Osteoblast (primary cell): ENCODE measurements at regions not wholly inside any gene's neighbourhood (a gene's known extent, or its start where the extent isn't known, plus 50 kb on each side); places are given as distances from the start of the nearest gene placed in this dataset.
A peak's percentile ranks its signal among the peaks of the same experiment; 100 is the strongest.

Source experiments
- DNase-seq: peaks from one replicate; pipeline ENCODE4 v3.0.0; 2011; ENCODE audit warnings: low spot score, mixed read lengths; ENCODE audit not compliant: insufficient read length; ENCODE audit errors: missing footprints
- H2AFZ ChIP-seq: 2 replicates; pipeline ENCODE4 v1.6.0; 2011; ENCODE audit warnings: mild to moderate bottlenecking, low read length
- H3K27ac ChIP-seq: 2 replicates; pipeline ENCODE4 v1.5.1; 2011; ENCODE audit warnings: mild to moderate bottlenecking, low read depth, low read length, moderate library complexity
- H3K27me3 ChIP-seq: 2 replicates; pipeline ENCODE4 v1.6.0; 2012; ENCODE audit warnings: mild to moderate bottlenecking, control low read depth, inconsistent platforms, low read length, moderate library complexity; ENCODE audit not compliant: insufficient read depth
- H3K36me3 ChIP-seq: 2 replicates; pipeline ENCODE4 v1.5.1; 2011; ENCODE audit warnings: mild to moderate bottlenecking, low read length, control low read depth, moderate library complexity; ENCODE audit not compliant: insufficient read depth
- H3K4me1 ChIP-seq: 2 replicates; pipeline ENCODE4 v1.5.1; 2011; ENCODE audit warnings: mild to moderate bottlenecking, low read length, control low read depth, moderate library complexity; ENCODE audit not compliant: insufficient read depth
- H3K4me2 ChIP-seq: 2 replicates; pipeline ENCODE4 v1.6.0; 2011; ENCODE audit warnings: mild to moderate bottlenecking, low read length; ENCODE audit not compliant: insufficient read depth
- H3K4me3 ChIP-seq: fragments of 200-600 bp; sonication (generic); 3 replicates; pipeline ENCODE4 v1.5.1; 2012; ENCODE audit warnings: mild to moderate bottlenecking, low read length, inconsistent platforms; ENCODE audit not compliant: insufficient read depth
- H3K79me2 ChIP-seq: 2 replicates; pipeline ENCODE4 v1.6.0; 2012; ENCODE audit warnings: mild to moderate bottlenecking, low read length, control low read depth, inconsistent platforms; ENCODE audit not compliant: insufficient read depth
- H3K9me3 ChIP-seq: 2 replicates; pipeline ENCODE4 v1.5.1; 2011; ENCODE audit warnings: low read depth, low read length, control low read depth
- H4K20me1 ChIP-seq: 2 replicates; pipeline ENCODE4 v1.6.0; 2012; ENCODE audit warnings: mild to moderate bottlenecking, low read length, control low read depth; ENCODE audit not compliant: insufficient read depth
- CTCF ChIP-seq: IDR thresholded peaks from 2 replicates; pipeline ENCODE4 v1.5.1; 2011; ENCODE audit warnings: mild to moderate bottlenecking, low read depth, low read length, moderate library complexity; ENCODE audit errors: extremely low read depth

- H3K27me3 ChIP-seq: no peaks in the 10 kb centered on the region
- DNase-seq: no peak
- H3K9me3 ChIP-seq: no peaks in the 10 kb centered on the region
- H3K4me2 ChIP-seq: peak overlapping the region; percentile 30
- no peaks in the 10 kb centered on the region for H3K36me3 ChIP-seq
- TF ChIP-seq CTCF: no peak
- no peaks in the 10 kb centered on the region for H4K20me1 ChIP-seq
- H3K4me3 ChIP-seq: no peak overlapping the region
- H3K27ac ChIP-seq: no peak overlapping the region
- peaks cover 19% of the 10 kb centered on the region for H3K4me1 ChIP-seq
- H2AFZ ChIP-seq: peak overlapping the region; percentile 51
- no peaks in the 10 kb centered on the region for H3K79me2 ChIP-seq
These were observed 84.4 kb upstream of the BET1 start for GRCh38 chr7:94088560-94088959.

- Histone ChIP-seq H3K4me1 (peaks cover 19% of the 10 kb centered on the region), H3K36me3 (no peaks in the 10 kb centered on the region), H3K79me2 (no peaks in the 10 kb centered on the region), H3K4me2 (no peak overlapping the region), H2AFZ (peak overlapping the region; percentile 10), H3K9me3 (no peaks in the 10 kb centered on the region), H3K27me3 (no peaks in the 10 kb centered on the region), H3K27ac (no peak overlapping the region), H4K20me1 (no peaks in the 10 kb centered on the region), H3K4me3 (no peak overlapping the region)
- no peak for DNase-seq
- TF ChIP-seq CTCF: no peak
These were observed 85.7 kb upstream of the BET1 start for GRCh38 chr7:94089806-94090205.

- Histone ChIP-seq H3K4me2 (no peak overlapping the region), H4K20me1 (no peaks in the 10 kb centered on the region), H3K36me3 (no peaks in the 10 kb centered on the region), H3K4me3 (no peak overlapping the region), H3K27ac (no peak overlapping the region), H2AFZ (no peak overlapping the region), H3K27me3 (no peaks in the 10 kb centered on the region), H3K4me1 (peaks cover 11% of the 10 kb centered on the region), H3K79me2 (no peaks in the 10 kb centered on the region), H3K9me3 (no peaks in the 10 kb centered on the region)
- no peak for TF ChIP-seq CTCF
- no peak for DNase-seq
These were observed 88.8 kb upstream of the BET1 start for GRCh38 chr7:94092980-94093379.

- H3K27me3 ChIP-seq: no peaks in the 10 kb centered on the region
These were observed 90.1 kb upstream of the BET1 start for GRCh38 chr7:94094298-94094697.

More at GRCh38 chr7:94094298-94094697, 90.1 kb upstream of the BET1 start:
- DNase-seq: no peak
- H4K20me1 ChIP-seq: no peaks in the 10 kb centered on the region
- no peak overlapping the region for H3K4me2 ChIP-seq
- H3K9me3 ChIP-seq: no peaks in the 10 kb centered on the region
- no peaks in the 10 kb centered on the region for H3K36me3 ChIP-seq
- H3K79me2 ChIP-seq: no peaks in the 10 kb centered on the region
- H3K27ac ChIP-seq: no peak overlapping the region
- TF ChIP-seq CTCF: no peak
- no peak overlapping the region for H3K4me3 ChIP-seq
- H2AFZ ChIP-seq: no peak overlapping the region
- H3K4me1 ChIP-seq: no peaks in the 10 kb centered on the region
